Keratinocyte (primary cell): ENCODE measurements at regions not wholly inside any gene's neighbourhood (a gene's known extent, or its start where the extent isn't known, plus 50 kb on each side); places are given as distances from the start of the nearest gene placed in this dataset.

Experiments used
- EZH2 ChIP-seq: IDR thresholded peaks from one replicate; pipeline ENCODE4 v1.6.1; 2012; ENCODE audit warnings: inconsistent platforms, mild to moderate bottlenecking, low read length, moderate library complexity
- TF ChIP-seq, protein P1 (sequence below), 3 experiments: IDR thresholded peaks in 1 of 3; conservative IDR thresholded peaks in 1 of 3; optimal IDR thresholded peaks in 1 of 3; 2 replicates in 2 of 3; 3 replicates in 1 of 3; pipeline versions ENCODE3 to v1.5.1; 2011; ENCODE audit warnings: low read length in 3 of 3, mild to moderate bottlenecking in 3 of 3, moderate library complexity in 2 of 3, control low read depth in 1 of 3, inconsistent platforms in 1 of 3; ENCODE audit not compliant: insufficient read depth in 2 of 3; ENCODE audit errors: extremely low read depth in 1 of 3

GRCh38 chr6:105981888-105982358 is 104.2 kb upstream of the PRDM1 start:
- TF ChIP-seq, protein P1, sequence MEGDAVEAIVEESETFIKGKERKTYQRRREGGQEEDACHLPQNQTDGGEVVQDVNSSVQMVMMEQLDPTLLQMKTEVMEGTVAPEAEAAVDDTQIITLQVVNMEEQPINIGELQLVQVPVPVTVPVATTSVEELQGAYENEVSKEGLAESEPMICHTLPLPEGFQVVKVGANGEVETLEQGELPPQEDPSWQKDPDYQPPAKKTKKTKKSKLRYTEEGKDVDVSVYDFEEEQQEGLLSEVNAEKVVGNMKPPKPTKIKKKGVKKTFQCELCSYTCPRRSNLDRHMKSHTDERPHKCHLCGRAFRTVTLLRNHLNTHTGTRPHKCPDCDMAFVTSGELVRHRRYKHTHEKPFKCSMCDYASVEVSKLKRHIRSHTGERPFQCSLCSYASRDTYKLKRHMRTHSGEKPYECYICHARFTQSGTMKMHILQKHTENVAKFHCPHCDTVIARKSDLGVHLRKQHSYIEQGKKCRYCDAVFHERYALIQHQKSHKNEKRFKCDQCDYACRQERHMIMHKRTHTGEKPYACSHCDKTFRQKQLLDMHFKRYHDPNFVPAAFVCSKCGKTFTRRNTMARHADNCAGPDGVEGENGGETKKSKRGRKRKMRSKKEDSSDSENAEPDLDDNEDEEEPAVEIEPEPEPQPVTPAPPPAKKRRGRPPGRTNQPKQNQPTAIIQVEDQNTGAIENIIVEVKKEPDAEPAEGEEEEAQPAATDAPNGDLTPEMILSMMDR (optimal IDR thresholded peaks at IDR 0.05 in 1 of 3, IDR thresholded peaks at IDR 0.05 in 1 of 3, conservative IDR thresholded peaks at IDR 0.05 in 1 of 3; ENCODE audit: extremely low read depth in 1 of 3, insufficient read depth in 2 of 3, low read length in 3 of 3): no peak
- TF ChIP-seq EZH2: no peak
